ENCODE measurements at regions not wholly inside any gene's neighbourhood (a gene's known extent, or its start where the extent isn't known, plus 50 kb on each side); places are given as distances from the start of the nearest gene placed in this dataset.
A peak's percentile ranks its signal among the peaks of the same experiment; 100 is the strongest.

DNA sequence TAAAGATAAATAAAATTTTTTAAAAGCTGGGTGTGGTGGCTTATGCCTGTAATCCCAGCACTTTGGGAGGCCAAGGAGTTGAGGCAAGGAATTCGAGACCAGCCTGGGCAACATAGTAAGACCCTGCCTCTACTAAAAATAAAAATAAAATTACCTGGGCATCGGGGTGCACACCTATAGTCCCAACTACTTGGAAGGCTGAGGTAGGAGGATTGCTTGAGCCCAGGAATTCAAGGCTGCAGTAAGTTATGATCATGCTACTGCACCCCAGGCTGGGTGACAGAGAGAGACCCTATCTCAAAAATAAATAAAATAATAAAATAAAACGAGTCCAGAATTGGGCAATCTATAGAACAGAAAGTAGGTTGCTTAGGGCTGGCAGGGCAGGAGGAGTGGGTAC lies 228.7 kb downstream of the BCAS1 start:
- intact Hi-C loops (cut with DNase I), result no loop called here
- Histone ChIP-seq H3K4me1 (peaks cover 0 to 3% (median 0%) of the 10 kb centered on the region in 4 donors), H3K9me3 (no peaks in the 10 kb centered on the region), H3K27ac (replicated peaks in 1 of 4) (no peak overlapping the region), H3K4me3 (no peak overlapping the region), H3K27me3 (no peaks in the 10 kb centered on the region), H3K36me3 (no peaks in the 10 kb centered on the region)
- 65% methylated on average over 3 of the region's 3 CpGs for WGBS
- TF ChIP-seq, protein P1, sequence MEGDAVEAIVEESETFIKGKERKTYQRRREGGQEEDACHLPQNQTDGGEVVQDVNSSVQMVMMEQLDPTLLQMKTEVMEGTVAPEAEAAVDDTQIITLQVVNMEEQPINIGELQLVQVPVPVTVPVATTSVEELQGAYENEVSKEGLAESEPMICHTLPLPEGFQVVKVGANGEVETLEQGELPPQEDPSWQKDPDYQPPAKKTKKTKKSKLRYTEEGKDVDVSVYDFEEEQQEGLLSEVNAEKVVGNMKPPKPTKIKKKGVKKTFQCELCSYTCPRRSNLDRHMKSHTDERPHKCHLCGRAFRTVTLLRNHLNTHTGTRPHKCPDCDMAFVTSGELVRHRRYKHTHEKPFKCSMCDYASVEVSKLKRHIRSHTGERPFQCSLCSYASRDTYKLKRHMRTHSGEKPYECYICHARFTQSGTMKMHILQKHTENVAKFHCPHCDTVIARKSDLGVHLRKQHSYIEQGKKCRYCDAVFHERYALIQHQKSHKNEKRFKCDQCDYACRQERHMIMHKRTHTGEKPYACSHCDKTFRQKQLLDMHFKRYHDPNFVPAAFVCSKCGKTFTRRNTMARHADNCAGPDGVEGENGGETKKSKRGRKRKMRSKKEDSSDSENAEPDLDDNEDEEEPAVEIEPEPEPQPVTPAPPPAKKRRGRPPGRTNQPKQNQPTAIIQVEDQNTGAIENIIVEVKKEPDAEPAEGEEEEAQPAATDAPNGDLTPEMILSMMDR (IDR thresholded peaks at IDR 0.05), result no peak
- no peak for TF ChIP-seq POLR2A (IDR thresholded peaks at IDR 0.05; ENCODE audit: low read depth)
- DNase-seq (ENCODE audit: extremely low spot score), result no peak

DNA sequence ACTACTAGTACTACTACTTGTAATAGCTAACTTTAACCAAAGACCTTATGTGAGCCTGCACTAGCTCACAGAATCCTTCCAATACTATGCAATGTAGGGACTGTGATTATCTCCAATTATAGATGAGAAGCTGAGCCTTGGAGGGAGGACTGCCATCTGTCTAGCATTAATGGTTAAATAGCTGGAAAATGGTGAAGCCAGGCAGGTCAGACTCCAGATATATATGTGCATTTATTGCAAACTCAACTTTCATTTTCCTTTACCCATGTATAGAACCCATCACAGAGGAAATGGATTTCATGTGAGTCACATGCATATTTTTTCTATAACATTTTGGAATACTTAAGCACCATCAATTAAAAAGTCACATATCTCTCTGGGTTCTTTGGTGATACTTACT lies 229.9 kb downstream of the BCAS1 start:
- Histone ChIP-seq H3K9me3 (no peaks in the 10 kb centered on the region), H3K4me3 (no peak overlapping the region), H3K4me1 (peaks cover 0 to 3% (median 0%) of the 10 kb centered on the region in 4 donors), H3K27me3 (no peaks in the 10 kb centered on the region), H3K27ac (replicated peaks in 1 of 4) (no peak overlapping the region), H3K36me3 (no peaks in the 10 kb centered on the region)
- TF ChIP-seq POLR2A (IDR thresholded peaks at IDR 0.05; ENCODE audit: low read depth), result no peak
- TF ChIP-seq, protein P1 (IDR thresholded peaks at IDR 0.05), result no peak
- no peak for TF ChIP-seq EP300 (IDR thresholded peaks at IDR 0.05)
- TF ChIP-seq POLR2AphosphoS5 (IDR thresholded peaks at IDR 0.05), result no peak
- no peak for DNase-seq (ENCODE audit: extremely low spot score)
- intact Hi-C loops (cut with DNase I), result no loop called here

- TF ChIP-seq, protein P1 (IDR thresholded peaks at IDR 0.05), result no peak
- no peak for TF ChIP-seq POLR2A (IDR thresholded peaks at IDR 0.05; ENCODE audit: low read depth)
- no peak for TF ChIP-seq EP300 (IDR thresholded peaks at IDR 0.05)
- TF ChIP-seq POLR2AphosphoS5 (IDR thresholded peaks at IDR 0.05), result peak in 1 of 2 donors; percentile 22
- Histone ChIP-seq H3K36me3 (no peaks in the 10 kb centered on the region), H3K9me3 (no peaks in the 10 kb centered on the region), H3K4me3 (no peak overlapping the region), H3K27ac (replicated peaks in 1 of 4) (no peak overlapping the region), H3K4me1 (peaks cover 0 to 3% (median 0%) of the 10 kb centered on the region in 4 donors), H3K27me3 (no peaks in the 10 kb centered on the region)
- intact Hi-C loops (cut with DNase I), result no loop called here
- WGBS, result 66% methylated on average over 8 of the region's 8 CpGs
- no peak for DNase-seq (ENCODE audit: extremely low spot score)
These were observed 230.8 kb downstream of the BCAS1 start for GRCh38 chr20:53839423-53840176.

GRCh38 chr20:53838311-53838868 lies 232.0 kb downstream of the BCAS1 start:
- intact Hi-C loops (cut with DNase I), result no loop called here
- peaks cover 0 to 3% (median 0%) of the 10 kb centered on the region in 4 donors for H3K4me1 ChIP-seq
- no peaks in the 10 kb centered on the region for H3K36me3 ChIP-seq
- H3K9me3 ChIP-seq, result no peaks in the 10 kb centered on the region
- no peak overlapping the region for H3K4me3 ChIP-seq
- no peak for DNase-seq (ENCODE audit: extremely low spot score)
- H3K27ac ChIP-seq (replicated peaks in 1 of 4), result no peak overlapping the region
- TF ChIP-seq, protein P1 (IDR thresholded peaks at IDR 0.05), result no peak
- TF ChIP-seq EP300 (IDR thresholded peaks at IDR 0.05), result no peak
- no peak for TF ChIP-seq POLR2AphosphoS5 (IDR thresholded peaks at IDR 0.05)
- TF ChIP-seq POLR2A (IDR thresholded peaks at IDR 0.05; ENCODE audit: low read depth), result no peak
- WGBS, result 92% methylated on average over 14 of the region's 14 CpGs
- no peaks in the 10 kb centered on the region for H3K27me3 ChIP-seq
